Limb (tissue), 2 donors: ENCODE measurements at regions not wholly inside any gene's neighbourhood (a gene's known extent, or its start where the extent isn't known, plus 50 kb on each side); places are given as distances from the start of the nearest gene placed in this dataset.
A peak's percentile ranks its signal among the peaks of the same experiment; 100 is the strongest.
"Not testable (repeated sequence)": the region's sequence is repeated elsewhere in the genome, so short reads cannot be mapped to it uniquely, and the experiment has no call there.

Source experiments
- DNase-seq, 2 donors: peaks; one replicate each; pipeline ENCODE4 v3.0.0-alpha.2; 2016; ENCODE audit errors: extremely low spot score in 2 of 2

DNA sequence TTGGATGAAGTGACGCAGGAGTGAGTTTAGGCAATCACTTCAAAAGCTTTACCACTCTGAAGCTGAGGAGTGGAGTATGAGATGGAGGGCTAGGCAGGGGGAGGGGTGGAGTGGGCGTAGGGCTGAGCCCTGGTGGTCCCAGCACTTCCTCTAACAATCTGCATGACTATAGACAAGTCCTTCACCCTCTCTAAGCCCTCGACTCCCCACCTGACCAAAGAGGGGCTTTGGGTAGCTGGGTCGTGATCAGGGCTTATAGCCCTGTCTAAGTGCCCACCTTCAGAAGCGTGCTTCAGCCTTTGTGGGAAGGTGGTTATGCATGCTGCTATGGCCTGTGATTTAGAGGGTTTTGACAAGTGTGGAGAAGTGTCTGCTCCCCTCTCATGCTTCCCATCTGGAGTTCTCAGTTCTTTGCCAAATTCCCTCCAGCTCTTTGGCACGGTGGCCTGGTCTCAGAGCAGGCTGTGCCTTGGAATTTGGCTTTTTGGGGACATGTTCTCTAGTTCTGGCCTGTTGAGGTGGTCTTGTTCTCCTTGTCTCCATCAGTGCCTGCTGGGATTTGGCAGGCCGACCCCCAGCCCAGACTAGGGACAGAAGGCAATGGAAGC is 53.0 kb downstream of the ACTBL2 start:
- no peak for DNase-seq

DNA sequence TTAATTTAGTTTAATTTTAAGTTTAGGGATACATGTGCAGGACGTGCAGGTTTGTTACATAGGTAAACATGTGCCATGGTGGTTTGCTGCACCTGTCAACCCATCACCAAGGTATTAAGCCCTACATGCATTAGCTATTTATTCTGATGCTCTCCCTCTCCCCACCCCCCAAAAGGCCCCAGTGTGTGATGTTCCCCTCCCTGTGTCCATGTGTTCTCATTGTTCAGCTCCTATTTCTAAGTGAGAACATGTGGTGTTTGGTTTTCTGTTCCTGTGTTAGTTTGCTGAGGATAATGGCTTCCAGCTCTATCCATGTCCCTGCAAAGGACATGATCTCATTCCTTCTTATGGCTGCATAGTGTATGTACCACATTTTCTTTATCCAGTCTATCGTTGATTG is 53.6 kb downstream of the ACTBL2 start:
- not testable (repeated sequence) for DNase-seq

DNA sequence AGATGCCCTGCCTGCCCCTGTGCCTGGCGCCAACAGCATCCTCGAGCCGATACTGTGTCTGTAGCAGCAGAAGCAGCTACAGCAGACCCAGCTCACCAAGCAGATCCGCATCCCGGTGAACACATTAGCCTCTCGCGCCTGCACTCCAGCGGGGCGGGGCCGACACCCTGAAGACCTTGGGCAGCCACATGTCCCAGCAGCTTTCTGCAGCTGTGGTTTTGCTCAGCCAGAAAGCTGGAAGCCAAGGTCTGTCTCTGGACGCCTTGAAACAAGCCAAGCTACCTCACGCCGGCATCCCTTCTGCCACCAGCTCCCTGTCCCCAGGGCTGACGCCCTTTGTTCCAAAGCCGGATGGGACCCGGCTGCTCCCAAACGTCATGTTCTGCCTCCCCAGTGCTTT is 59.6 kb downstream of the ACTBL2 start:
- DNase-seq = no peak

DNA sequence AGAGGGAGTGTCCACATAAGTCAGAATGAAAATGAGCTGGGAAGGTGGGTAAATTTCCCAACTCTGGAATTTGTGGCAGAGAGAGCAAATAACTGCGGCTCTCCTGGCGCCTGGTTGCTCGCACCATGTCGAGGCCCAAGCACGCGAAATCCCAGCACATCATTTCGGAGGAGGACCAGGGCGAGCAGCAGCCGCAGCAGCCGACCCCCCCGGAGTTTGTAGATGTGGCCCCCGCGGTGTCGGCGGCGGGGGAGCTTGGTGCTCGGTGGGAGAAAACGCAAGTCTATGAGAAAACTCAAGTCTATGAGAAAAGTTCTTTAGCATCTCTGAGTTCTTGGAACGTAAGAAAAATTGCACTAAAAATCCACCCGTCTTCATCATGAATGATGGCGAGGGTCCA is 60.3 kb downstream of the ACTBL2 start:
- no peak for DNase-seq

DNA sequence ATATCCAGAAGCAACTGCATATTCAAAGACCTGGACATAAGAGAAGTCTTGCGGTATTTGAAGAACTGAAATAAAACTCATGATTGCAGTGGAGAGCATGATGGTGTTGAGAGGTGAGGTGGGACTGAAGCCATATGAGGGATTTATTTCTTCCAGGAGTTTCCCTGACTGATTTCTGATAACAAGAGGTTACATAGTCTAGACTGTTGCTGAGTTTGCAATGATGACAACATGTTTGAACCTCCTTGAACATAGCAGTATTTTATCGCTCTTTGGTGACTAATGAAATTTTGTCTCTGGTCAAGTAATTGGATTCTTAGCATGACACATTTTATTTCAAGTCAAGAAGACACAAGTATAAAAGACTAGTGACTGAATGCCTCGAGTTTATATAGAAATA is 61.8 kb downstream of the ACTBL2 start:
- DNase-seq = no peak

DNA sequence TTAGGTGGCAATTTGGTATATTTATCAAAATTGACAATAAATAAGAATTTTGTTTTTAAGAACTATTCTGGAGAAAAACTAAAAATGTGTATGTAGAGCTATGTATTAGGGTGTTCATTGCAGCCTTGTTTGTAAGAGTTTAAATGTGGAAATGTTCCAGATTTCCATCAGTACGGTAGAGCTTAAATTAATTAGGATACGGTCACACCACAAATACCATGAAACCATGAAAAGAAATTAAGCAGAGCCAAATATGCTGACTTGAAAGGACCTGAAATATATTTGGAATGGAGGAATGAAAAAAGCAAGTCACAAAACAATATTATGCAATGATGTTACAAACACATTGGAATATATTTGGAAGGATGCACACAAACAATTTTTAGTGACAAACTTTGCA is 64.6 kb downstream of the ACTBL2 start:
- no peak for DNase-seq

DNA sequence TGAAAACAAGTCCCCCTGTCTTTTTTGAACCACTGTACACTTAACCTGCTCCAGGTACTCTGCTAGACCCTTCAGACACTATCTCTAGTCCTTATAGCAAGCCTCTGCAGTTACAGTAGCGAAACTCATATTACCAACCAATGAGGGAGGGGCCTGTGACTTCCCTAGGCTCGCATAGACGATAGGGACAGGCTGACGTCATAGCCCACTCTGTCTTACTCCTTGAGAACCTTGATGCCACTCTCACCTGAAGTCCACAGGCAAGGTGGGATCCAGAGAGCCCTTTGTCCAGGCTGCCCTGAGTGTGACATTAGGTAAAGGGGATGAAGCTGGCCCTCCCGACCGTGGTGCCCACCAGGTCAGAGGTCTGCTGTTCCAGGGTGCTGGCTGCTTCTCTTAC is 65.3 kb downstream of the ACTBL2 start:
- DNase-seq = no peak

DNA sequence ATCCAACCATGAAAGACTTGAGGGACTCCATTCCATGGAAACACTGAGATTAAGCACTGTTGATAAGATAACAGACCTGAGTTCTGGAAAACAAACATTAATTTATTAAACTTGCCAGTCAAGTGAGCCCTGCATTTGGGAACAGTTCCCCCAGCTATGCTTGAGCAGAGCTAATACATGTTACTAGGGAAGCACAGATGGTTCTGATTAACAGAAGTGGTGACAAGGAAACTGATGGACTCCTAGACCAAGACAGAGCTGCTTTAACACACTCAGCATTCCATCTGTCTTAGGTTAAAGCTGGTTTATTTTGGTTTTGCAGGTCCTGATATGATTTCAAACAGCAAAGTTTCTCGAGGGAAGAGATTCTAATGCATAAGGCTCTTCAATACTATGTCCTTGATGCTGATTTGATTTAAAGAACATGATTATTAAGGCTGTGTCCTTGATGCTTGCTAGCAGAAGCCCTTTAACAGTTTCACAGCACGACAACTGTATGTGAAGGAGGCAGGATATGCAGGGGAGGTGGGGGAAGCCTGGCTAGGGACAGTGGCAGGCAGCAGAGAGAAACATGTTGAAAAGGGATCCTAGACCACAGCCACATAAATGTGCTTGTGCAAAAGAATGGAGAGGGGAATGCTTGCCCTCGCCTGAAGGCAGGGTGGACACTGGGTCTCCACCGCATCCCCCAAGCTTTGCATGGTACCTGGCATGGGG is 66.2 kb downstream of the ACTBL2 start:
- peak in 1 of 2 donors; percentile 74 for DNase-seq

DNA sequence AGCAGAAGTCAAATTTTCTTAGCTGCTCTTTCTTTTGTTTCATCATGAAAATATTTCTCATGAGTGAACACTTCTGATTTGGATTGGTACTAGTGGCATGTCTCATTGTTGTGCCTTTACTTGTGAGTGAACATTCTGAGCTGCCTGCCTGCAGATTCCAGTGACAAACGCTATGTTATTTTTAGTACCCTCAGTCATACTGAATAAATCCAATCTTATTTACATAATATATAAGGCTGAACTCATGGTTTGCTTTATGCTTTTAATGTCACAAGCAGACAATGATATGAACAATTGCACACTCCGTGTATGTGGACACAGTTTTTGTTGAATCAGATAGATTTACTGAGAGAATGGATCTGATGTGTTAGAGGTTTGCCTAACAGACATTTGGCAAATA is 67.8 kb downstream of the ACTBL2 start:
- DNase-seq = no peak

DNA sequence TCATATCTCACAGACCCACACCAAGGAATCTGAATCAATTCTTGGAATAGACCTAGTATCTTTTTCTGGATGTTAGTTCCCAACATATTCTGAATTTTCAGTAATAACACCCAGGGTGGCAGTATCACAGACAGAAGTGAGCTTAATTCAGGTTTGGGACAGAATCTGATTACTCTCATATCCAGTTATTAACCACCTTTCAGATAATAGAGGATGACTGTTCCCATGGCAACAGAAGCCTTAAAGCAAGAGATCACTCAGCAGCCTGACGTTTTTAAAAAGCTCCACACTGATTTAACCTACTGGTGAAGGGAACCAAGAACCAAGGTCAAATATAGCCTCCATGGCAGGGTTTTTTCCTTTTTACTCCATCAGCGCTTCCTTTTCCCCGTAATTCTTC is 68.4 kb downstream of the ACTBL2 start:
- no peak for DNase-seq

DNA sequence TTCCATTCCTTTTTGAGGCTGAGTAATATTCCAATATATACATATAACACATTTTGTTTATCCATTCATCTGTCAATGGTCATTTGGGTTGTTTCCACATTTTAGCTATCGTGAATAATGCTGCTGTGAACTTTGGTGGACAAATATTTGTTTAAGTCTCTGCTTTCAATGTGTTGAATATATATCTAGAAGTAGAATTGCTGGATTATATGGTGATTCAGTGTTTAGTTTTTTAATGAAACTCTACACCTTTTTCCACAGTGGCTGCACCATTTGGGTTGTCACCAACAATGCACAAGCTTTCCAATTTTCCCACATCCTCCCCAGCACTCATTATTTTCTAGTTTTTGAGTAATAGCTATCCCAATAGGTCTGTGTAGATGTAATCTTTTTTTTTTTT is 69.5 kb downstream of the ACTBL2 start:
- no peak for DNase-seq

DNA sequence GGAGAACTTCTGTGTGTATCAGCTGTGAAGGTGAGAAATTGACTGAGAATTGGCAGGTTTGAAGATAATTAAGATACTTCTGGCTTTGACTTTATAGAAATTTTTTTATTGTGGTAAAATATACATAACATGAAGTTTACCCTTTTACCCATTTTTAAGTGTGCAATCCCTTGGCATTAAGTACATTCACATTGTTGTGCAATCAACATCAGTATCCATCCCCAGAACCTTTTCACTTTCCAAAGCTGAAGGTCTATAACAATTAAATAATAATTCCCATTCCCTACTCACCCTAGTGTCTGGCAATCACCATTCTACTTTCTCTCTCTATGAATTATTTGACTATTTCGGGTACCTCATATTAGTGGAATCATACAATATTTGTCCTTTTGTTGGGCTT is 69.9 kb downstream of the ACTBL2 start:
- DNase-seq = no peak

DNA sequence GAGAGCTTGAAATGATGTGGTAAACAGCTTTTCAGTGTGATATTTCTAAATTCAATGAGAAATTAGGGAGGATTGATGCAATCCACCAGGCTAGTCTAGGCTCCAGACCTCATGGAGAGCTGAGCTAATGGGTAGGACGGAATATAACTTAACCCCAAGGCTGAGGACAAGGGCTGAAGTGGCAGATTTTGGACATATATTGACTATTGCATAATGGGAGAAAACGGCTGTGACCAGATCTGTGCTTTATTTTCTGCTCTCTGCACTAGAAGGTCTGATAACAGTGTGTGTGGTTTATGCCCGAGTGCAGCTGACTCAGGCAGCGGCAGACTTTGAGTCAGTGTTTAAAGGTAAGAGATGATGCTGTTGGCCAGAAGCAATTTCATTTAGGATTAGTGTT is 70.6 kb downstream of the ACTBL2 start:
- no peak for DNase-seq

DNA sequence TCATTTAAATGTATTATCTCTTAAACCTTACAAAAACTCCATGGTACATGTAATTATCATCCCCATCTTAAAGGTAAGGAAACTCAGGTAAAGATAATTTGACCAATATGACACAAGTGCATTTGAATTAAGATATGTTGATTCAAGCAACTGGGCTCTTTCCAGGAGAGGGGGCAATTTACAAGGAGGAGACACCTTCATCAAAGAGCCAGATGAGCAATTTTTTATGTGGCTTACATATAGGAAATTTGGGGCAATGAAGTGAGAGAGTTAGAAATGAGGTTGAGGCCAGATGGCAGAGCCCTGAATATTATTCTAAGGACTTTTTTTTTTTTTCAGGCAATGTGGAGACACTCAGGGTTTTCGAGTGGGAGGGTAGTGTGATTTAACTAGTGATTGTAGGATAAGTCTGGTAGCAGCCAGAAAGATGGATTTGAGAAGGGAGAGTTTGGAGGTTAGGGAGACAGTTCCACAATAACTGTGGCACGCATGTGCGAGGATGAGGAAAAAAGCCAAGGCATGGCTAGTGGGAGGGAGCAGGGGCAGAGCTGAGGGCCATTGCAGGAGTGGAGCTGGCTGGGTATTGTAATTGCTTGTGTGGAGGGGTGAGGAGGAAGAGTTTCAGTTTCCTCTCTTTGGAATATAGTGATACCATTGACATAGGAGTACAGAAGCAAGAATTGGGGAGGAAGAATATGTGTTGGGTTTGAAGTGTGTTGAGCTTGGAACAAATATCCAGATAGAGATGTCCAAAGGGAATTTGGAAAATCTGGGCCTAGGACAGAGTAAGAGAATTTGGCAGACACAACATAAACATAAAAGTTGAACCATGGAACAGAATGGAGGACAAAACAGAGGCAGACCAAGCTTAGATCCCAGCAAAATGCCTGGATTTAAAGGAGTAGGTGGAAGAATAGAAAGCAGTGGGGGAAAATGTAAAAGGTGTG is 72.0 kb downstream of the ACTBL2 start:
- DNase-seq = no peak

DNA sequence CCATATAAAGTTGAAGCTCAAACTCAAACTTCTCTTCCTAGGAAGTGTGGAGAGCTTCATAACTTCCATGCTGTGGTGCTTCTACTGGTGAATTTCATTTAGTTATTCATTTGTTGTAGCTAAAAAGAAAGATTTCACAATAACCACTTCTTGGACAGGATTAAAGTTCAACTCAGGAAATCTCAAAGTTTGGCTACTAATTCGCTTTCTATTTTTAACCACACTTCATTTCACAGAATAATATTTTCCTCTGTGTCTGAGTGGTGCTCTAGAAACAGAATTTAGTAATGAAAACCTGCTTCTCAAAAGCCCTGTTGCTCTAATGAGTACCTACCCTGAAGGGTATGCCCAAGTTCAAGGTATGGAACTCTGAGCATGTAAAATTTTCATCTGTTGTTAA is 73.9 kb downstream of the ACTBL2 start:
- DNase-seq = no peak

DNA sequence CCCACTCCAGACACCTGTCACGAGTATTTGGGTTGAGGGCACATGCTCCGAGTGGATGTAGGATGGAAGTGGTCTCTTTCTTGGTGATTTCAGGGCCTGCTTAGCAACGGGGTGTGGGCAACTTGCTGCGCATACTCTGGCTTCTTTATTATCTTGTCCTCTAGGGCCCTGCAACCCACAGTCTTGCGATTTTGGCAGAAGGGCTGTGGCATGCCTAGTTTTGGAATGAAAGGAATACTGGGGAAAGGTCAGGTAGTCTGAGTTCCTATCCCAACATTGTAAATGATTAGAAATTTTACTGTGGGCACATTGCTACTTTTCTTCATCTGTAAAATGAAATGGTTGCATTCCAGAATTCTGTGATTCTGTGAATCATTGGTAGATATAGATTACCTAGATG is 74.3 kb downstream of the ACTBL2 start:
- no peak for DNase-seq

DNA sequence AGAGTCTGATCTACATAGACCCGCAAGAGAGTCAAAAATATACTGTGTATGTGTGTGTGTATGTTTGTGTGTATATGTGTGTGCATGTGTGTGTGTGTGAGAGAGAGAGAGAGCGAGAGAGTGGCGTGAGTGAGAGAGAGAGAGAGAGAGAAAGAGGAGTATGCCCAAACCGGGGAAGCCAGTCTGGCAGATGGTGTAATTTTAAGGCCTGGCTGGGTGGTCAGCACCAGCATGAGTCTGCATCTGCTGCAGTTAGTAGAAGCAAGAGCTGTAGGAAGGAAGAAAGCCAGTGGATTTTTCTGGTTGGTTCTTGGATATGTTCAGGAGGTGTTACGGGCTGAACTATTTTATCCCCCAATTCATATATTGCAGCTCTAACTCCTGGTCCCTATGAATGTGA is 75.2 kb downstream of the ACTBL2 start:
- DNase-seq = no peak

DNA sequence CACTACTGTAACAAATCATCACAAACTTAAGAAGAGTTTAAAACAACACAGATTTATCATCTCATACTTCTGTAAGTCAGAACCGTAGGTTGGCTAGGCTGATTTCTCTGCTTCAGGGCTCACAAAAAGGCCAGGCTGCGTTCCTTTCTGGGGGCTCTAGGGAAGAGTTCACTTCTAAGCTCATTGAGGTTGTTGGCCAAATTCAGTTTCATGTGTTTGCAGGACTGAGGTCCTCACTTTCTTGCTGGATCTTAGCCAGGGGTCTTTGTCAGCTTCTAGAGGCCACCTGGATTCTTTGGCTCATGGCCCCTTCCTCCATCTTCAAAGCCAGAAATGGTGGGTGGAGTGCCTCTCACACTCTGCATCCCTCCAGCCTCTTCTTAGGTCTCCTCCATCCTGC is 76.0 kb downstream of the ACTBL2 start:
- DNase-seq = no peak

DNA sequence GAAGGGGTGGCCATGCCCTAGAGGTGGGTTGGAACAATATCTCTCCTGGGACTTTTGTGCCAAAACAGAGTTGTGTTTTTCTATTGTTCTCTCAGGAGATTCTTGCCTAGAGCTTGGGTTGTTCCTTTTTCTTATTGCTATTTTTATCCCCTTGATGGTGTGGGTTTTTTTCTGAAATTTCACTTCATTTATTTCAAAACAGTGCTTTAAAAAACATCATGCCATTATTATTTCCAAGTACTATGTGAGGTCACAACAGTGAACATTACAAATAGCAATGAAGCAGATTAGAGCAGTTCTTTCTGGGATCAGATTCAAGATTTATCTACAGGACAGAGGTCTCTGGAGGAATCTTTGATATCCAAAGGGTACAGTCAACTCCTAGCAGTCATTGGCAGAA is 76.6 kb downstream of the ACTBL2 start:
- DNase-seq = no peak

DNA sequence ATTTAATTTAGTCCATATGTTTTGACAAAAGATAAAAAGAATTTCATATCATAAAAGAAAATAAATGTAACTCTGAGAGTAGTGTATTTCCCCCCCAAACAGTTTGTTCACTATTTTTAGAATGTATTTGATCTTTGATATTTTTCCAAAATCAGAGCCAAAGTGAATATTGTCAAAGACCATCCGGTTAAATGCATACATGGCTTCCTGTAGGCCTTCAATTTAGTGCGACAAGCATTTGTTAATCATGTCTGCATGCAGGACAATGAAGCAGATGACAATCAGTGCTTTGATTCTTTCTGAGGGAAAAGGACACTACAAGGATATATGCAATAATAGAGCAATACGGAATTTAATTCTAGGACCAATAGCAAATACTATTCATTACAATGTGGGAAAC is 79.8 kb downstream of the ACTBL2 start:
- no peak for DNase-seq

DNA sequence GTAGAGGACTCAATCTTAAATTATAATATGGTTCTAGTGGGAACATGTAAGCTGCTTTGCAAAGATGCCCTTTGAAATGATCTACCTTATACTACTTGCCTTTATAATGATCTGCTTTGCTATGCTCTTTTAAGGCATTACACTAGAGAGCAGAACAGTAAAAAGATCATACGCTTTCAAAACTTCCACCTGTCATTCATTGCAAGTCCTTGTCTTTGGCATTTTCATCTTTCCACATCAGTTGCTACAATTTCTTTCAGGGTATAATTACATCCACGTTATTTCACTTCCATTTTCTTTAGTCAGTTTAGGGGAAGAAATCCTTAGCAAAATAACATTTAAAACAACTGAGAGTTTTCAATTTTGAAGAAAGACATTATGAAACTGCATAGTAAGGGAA is 80.3 kb downstream of the ACTBL2 start:
- no peak for DNase-seq

DNA sequence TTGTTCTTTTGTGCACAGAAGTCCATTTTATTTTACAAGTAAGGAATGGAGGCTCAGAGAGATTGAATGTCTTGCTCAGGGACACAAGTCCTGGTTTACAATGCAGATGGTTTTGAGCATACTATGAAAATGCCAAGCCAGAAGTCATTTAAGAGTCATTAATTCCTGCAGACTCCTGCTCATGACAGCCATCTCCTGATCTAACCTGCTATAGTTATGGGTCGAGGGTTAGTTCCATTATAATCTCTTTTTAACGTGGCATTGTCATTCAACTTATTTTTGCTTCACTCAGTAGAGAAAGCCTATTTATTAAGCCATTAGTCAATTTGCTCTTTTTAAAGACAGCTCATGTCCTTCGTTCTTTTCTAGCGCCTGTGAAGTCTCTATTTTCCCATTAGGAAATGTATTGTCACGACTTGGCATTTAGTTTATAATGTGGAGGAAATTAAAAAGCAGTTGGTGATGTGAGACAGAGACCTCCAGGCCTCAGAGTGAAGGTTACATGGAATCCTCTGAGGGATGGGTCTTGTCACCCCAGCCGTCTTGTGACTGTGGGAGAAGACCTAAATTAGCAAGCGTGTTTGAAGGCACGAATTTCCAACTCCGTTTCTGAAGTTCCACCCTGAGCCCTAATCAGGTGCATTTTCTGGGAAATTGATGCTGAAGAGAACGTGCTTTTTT is 84.1 kb downstream of the ACTBL2 start:
- no peak for DNase-seq
